GM12874 (cell line): ENCODE measurements at regions not wholly inside any gene's neighbourhood (a gene's known extent, or its start where the extent isn't known, plus 50 kb on each side); places are given as distances from the start of the nearest gene placed in this dataset.

Experiments
- CTCF ChIP-seq: IDR thresholded peaks from 2 replicates; pipeline ENCODE4 v1.5.1; 2011; ENCODE audit warnings: low read depth, mild to moderate bottlenecking, control low read depth, low read length, moderate library complexity; ENCODE audit not compliant: insufficient read depth

GRCh38 chr18:24941174-24941951 lies 410.6 kb downstream of the ZNF521 start:
- TF ChIP-seq CTCF, result no peak

GRCh38 chr18:24942144-24942543 lies 409.8 kb downstream of the ZNF521 start:
- no peak for TF ChIP-seq CTCF

- TF ChIP-seq CTCF, result no peak
Observed at GRCh38 chr18:24947521-24948305, 404.3 kb downstream of the ZNF521 start.

GRCh38 chr18:24949908-24950307 lies 402.1 kb downstream of the ZNF521 start:
- TF ChIP-seq CTCF, result no peak

GRCh38 chr18:24954341-24954740 lies 397.6 kb downstream of the ZNF521 start:
- no peak for TF ChIP-seq CTCF

DNA sequence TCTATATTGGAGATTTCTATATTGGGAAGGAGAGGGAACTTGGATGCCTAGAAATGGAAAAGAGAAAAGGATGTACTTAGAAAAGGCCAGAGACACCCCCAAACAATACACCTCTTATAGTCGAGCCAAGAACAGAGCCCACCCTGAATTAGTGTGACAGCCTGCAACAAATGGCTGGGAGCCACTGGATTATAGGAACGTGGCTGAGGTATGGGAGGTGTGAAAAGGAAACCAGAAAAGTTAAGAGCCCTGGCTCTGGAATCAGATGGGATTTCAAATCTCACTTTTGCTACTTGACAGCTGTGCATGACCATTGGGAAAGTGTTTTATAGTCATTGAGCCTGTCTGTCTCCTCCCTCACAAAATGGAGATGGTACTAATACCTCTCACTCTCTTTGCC lies 394.0 kb downstream of the ZNF521 start:
- no peak for TF ChIP-seq CTCF

DNA sequence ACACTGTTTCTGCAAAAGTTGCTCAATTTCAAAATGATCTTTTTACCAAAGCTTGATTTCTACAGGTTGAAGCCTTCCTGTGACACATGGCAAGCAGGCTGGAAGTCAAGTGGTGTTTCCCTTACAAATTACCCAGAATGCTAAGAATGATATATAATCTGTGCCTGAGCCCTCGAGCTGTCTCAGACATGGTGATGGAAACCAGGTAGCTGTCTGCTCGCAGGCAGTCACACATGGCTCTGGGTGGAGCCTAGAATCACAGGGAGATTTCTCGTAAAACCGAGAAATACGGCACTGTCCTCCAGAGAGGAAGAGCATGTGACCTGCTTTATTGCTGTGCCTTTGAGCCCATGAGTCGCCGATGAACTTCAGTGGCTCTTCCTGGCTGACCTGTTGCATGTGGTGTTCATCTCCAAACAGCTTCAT lies 392.9 kb downstream of the ZNF521 start:
- TF ChIP-seq CTCF, result no peak
